Testis (tissue), 2 donors: ENCODE measurements at regions not wholly inside any gene's neighbourhood (a gene's known extent, or its start where the extent isn't known, plus 50 kb on each side); places are given as distances from the start of the nearest gene placed in this dataset.

Experiments used
- DNase-seq: peaks from one replicate; pipeline ENCODE4 v3.0.0-alpha.2; 2019
- H3K27ac ChIP-seq, 2 donors: fragments of 200-600 bp; sonication (generic); one replicate each; pipeline ENCODE4 v1.5.1; 2019
- H3K27me3 ChIP-seq: fragments of 200-600 bp; sonication (generic); one replicate; pipeline ENCODE4 v1.5.1; 2019
- H3K36me3 ChIP-seq: fragments of 200-600 bp; sonication (generic); one replicate; pipeline ENCODE4 v1.5.1; 2017; ENCODE audit warnings: low read depth; ENCODE audit errors: missing control alignments
- H3K4me1 ChIP-seq: fragments of 200-600 bp; sonication (generic); one replicate; pipeline ENCODE4 v1.5.1; 2019
- H3K4me3 ChIP-seq, 2 donors: fragments of 200-600 bp; sonication (generic); one replicate each; pipeline ENCODE4 v1.5.1; 2017 to 2019
- H3K9me3 ChIP-seq: fragments of 200-600 bp; sonication (generic); one replicate; pipeline ENCODE4 v1.5.1; 2017
- POLR2A ChIP-seq: fragments of 450-650 bp; IDR thresholded peaks from one replicate; pipeline ENCODE4 v1.6.1; 2017; ENCODE audit warnings: antibody characterized with exemption, mild to moderate bottlenecking, moderate library complexity
- WGBS, 2 donors: methylation state at CpG; one replicate each; pipeline ENCODE4 v1.1.5; 2018; 5-methylcytosine and 5-hydroxymethylcytosine counted together
- intact Hi-C: fragments of 100-400 bp; cut with DNase I; formaldehyde crosslinking; loops from one replicate; pipeline ENCODE4 v1.15.1; 2023; ENCODE audit warnings: low total_unique reads
- TF ChIP-seq, protein P1 (sequence below), 3 experiments: fragments of 450-650 bp in 2 of 3; fragments of 200-600 bp in 1 of 3; sonication (generic) in 1 of 3; IDR thresholded peaks; one replicate each; pipeline ENCODE4 v1.5.1; 2016 to 2019; ENCODE audit warnings: antibody characterized with exemption in 3 of 3, mild to moderate bottlenecking in 2 of 3, moderate library complexity in 1 of 3

DNA sequence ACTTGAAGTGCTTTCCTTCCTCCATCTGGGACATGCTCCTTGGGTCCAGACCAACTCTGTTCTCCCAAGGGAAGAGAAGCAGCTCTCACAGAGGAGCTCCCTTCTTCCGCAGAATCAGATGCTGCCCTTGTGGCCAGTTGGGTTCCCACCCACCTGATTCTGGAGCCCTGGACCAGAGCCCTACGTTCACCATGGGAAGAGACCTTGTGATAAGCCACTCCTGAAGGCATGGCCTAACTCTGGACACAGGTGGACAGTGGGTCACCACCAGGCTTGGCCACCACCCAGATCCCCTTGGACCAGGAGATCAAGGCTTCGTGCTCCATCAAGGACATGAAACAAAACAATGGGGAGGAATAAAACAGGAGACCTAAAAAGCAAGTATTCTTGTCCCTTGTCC is 172.2 kb downstream of the RPLP1 start:
- H3K27ac ChIP-seq = no peak overlapping the region
- no peaks in the 10 kb centered on the region for H3K36me3 ChIP-seq
- H3K9me3 ChIP-seq = no peaks in the 10 kb centered on the region
- TF ChIP-seq POLR2A = no peak
- TF ChIP-seq, protein P1, sequence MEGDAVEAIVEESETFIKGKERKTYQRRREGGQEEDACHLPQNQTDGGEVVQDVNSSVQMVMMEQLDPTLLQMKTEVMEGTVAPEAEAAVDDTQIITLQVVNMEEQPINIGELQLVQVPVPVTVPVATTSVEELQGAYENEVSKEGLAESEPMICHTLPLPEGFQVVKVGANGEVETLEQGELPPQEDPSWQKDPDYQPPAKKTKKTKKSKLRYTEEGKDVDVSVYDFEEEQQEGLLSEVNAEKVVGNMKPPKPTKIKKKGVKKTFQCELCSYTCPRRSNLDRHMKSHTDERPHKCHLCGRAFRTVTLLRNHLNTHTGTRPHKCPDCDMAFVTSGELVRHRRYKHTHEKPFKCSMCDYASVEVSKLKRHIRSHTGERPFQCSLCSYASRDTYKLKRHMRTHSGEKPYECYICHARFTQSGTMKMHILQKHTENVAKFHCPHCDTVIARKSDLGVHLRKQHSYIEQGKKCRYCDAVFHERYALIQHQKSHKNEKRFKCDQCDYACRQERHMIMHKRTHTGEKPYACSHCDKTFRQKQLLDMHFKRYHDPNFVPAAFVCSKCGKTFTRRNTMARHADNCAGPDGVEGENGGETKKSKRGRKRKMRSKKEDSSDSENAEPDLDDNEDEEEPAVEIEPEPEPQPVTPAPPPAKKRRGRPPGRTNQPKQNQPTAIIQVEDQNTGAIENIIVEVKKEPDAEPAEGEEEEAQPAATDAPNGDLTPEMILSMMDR (IDR thresholded peaks at IDR 0.05) = no peak
- H3K4me1 ChIP-seq = peaks cover 3% of the 10 kb centered on the region
- H3K27me3 ChIP-seq = no peaks in the 10 kb centered on the region
- DNase-seq = no peak
- intact Hi-C loops = no loop called here
- H3K4me3 ChIP-seq = no peak overlapping the region
- 74 to 83% methylated on average over 3 of the region's 3 CpGs for WGBS, 2 donors

- no peak overlapping the region for H3K4me3 ChIP-seq
- 57 to 59% methylated on average over 1 to 2 of the region's 2 CpGs for WGBS, 2 donors
- no peaks in the 10 kb centered on the region for H3K9me3 ChIP-seq
- TF ChIP-seq POLR2A = no peak
- TF ChIP-seq, protein P1 (IDR thresholded peaks at IDR 0.05) = no peak
- DNase-seq = no peak
- intact Hi-C loops = no loop called here
- peaks cover 3% of the 10 kb centered on the region for H3K4me1 ChIP-seq
- no peaks in the 10 kb centered on the region for H3K36me3 ChIP-seq
- no peaks in the 10 kb centered on the region for H3K27me3 ChIP-seq
- H3K27ac ChIP-seq = no peak overlapping the region
Observed at GRCh38 chr15:69625328-69625727, 172.7 kb downstream of the RPLP1 start.

- intact Hi-C loops = no loop called here
- DNase-seq = no peak
- WGBS, 2 donors = 70 to 74% methylated on average over 11 of the region's 11 CpGs
- peaks cover 3% of the 10 kb centered on the region for H3K4me1 ChIP-seq
- no peaks in the 10 kb centered on the region for H3K9me3 ChIP-seq
- no peak overlapping the region for H3K27ac ChIP-seq
- H3K36me3 ChIP-seq = no peaks in the 10 kb centered on the region
- no peak for TF ChIP-seq POLR2A
- TF ChIP-seq, protein P1 (IDR thresholded peaks at IDR 0.05) = no peak
- no peak overlapping the region for H3K4me3 ChIP-seq
- H3K27me3 ChIP-seq = no peaks in the 10 kb centered on the region
Observed at GRCh38 chr15:69626095-69627066, 173.8 kb downstream of the RPLP1 start.

GRCh38 chr15:69627548-69628158 is 175.0 kb downstream of the RPLP1 start:
- no peak for DNase-seq
- no peaks in the 10 kb centered on the region for H3K36me3 ChIP-seq
- intact Hi-C loops = no loop called here
- WGBS, 2 donors = 88 to 98% methylated on average over 5 of the region's 5 CpGs
- peaks cover 3% of the 10 kb centered on the region for H3K4me1 ChIP-seq
- TF ChIP-seq, protein P1 (IDR thresholded peaks at IDR 0.05) = no peak
- TF ChIP-seq POLR2A = no peak
- H3K9me3 ChIP-seq = no peaks in the 10 kb centered on the region
- no peak overlapping the region for H3K27ac ChIP-seq
- H3K27me3 ChIP-seq = no peaks in the 10 kb centered on the region
- no peak overlapping the region for H3K4me3 ChIP-seq
